Mucosa of gallbladder (tissue), 1 donor: ENCODE measurements at regions not wholly inside any gene's neighbourhood (a gene's known extent, or its start where the extent isn't known, plus 50 kb on each side); places are given as distances from the start of the nearest gene placed in this dataset.

ENCODE experiments used
- DNase-seq: peaks from one replicate; pipeline ENCODE4 v3.0.0-alpha.2; 2020; ENCODE audit warnings: low spot score
- donor health status: DM: no; HTN: no; CAD: no.

DNA sequence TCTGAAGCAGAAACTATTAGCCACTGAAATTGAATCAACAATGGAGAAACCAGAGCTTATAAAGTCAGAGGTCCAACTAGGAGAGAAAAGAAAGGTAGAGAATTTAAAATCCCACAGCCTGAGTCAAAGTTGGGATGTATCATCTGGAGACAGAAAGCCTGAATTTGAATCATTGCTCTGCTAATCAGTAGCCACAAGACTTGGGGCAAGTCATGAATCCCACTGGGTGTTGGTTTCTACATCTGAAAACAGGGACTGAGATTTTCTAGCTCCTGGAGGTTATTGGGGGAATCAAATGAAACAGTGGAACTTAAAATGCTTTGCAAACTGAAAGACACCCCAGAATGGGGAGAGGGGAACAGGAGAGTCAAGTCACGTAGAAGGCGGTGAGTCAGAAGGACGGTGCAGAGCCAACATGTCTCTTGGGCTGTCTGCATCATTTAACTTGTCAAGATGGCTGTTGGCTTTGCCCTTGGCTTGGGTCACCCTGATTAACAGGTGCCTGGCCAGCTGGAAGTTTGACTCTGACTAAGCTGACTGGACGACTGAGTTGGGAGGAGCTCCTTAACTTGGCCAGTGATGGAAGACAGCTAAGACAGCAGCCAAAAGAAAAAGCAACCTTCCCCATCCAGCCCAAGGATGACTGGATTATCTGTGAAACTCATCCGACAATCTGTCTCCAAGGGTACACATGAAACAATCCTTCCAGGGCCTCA lies 60.6 kb upstream of the ADRA1B start:
- DNase-seq, result no peak

- no peak for DNase-seq
These were observed 57.4 kb upstream of the ADRA1B start for GRCh38 chr5:159858871-159859270.

DNA sequence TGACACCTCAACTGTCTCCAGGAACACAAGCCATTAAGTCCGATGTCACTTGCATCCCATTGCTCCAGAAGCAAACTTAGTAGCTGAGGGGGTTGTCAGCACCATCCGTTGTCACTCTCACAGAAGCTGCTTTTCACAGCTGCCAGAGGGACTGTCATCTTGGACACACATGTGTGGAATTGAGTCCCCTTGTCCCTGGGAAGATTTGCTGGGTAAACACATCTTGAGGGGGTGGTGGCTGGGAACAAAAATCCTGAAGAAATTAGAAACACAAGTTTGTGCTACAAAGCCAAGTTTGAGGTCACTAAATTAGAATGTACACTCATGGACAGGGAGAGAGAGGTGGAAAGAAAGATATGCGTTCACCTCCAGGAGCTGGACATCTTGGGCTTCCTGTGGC lies 55.2 kb upstream of the ADRA1B start:
- DNase-seq, result no peak

- DNase-seq, result no peak
These were observed 51.2 kb upstream of the ADRA1B start for GRCh38 chr5:159864885-159865691.

DNA sequence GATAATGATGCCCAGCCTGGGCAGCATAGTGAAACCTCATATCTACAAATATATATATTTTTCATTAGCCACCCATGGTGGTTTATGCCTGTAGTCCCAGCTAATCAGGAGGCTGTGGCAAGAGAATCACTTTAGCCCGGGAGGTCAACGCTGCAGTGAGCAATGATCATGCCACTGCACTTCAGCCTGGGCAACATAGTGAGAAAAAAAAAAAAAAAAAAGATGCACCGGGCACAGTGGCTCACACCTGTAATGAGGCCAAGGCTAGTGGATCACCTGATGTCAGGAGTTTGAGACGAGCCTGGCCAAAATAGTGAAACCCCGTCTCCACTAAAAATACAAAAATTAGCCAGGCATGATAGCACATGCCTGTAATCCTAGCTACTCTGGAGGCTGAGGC lies 50.2 kb upstream of the ADRA1B start:
- no peak for DNase-seq
